ENCODE measurements at regions not wholly inside any gene's neighbourhood (a gene's known extent, or its start where the extent isn't known, plus 50 kb on each side); places are given as distances from the start of the nearest gene placed in this dataset.

DNA sequence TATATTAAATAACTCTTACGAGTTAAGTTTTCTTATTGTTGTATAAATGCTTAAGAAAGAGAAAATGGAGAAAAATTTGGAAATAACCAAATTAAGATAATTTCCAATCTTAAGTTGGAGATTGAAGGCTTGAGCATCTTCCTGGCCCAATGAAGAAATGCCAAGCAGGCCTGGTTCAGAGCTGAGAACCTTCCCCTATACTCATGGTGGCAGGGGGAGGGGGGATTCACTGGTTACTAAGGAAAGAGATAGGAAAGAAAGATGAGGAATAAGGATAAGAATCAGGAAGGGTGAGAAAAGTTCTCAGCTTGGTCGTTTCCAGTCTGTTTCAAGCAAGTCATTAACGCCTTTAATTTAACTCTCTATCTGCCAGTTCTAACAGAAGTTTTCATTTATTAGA lies 166.2 kb downstream of the AVL9 start:
- TF ChIP-seq, protein P1, sequence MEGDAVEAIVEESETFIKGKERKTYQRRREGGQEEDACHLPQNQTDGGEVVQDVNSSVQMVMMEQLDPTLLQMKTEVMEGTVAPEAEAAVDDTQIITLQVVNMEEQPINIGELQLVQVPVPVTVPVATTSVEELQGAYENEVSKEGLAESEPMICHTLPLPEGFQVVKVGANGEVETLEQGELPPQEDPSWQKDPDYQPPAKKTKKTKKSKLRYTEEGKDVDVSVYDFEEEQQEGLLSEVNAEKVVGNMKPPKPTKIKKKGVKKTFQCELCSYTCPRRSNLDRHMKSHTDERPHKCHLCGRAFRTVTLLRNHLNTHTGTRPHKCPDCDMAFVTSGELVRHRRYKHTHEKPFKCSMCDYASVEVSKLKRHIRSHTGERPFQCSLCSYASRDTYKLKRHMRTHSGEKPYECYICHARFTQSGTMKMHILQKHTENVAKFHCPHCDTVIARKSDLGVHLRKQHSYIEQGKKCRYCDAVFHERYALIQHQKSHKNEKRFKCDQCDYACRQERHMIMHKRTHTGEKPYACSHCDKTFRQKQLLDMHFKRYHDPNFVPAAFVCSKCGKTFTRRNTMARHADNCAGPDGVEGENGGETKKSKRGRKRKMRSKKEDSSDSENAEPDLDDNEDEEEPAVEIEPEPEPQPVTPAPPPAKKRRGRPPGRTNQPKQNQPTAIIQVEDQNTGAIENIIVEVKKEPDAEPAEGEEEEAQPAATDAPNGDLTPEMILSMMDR (IDR thresholded peaks at IDR 0.05; ENCODE audit: low read depth, low read length, poor library complexity, severe bottlenecking), result no peak
- TF ChIP-seq EZH2phosphoT487 (IDR thresholded peaks at IDR 0.05; ENCODE audit: borderline replicate concordance, low read length), result no peak
